ENCODE measurements at regions not wholly inside any gene's neighbourhood (a gene's known extent, or its start where the extent isn't known, plus 50 kb on each side); places are given as distances from the start of the nearest gene placed in this dataset.

DNA sequence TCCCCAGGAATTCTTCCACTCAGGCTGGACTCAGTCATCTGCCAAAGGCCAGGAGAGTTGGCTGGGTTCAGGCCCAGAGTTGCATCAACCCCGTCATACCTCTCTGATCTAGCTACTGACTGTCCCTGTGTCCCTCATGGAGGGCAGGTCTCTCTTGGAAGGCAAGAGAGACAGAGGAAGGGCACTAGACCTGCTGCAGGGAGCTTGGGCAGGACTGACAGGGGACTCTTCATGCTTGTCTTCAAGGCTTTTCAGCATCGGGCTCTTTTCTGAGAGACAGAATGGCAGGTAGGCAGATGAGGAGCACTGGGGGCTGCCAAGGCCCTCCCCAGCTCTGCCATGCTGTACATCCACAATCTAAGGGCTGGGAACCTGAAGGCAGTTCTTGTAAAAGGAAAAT is 140.1 kb upstream of the MRPS22 start:
- TF ChIP-seq, protein P1, sequence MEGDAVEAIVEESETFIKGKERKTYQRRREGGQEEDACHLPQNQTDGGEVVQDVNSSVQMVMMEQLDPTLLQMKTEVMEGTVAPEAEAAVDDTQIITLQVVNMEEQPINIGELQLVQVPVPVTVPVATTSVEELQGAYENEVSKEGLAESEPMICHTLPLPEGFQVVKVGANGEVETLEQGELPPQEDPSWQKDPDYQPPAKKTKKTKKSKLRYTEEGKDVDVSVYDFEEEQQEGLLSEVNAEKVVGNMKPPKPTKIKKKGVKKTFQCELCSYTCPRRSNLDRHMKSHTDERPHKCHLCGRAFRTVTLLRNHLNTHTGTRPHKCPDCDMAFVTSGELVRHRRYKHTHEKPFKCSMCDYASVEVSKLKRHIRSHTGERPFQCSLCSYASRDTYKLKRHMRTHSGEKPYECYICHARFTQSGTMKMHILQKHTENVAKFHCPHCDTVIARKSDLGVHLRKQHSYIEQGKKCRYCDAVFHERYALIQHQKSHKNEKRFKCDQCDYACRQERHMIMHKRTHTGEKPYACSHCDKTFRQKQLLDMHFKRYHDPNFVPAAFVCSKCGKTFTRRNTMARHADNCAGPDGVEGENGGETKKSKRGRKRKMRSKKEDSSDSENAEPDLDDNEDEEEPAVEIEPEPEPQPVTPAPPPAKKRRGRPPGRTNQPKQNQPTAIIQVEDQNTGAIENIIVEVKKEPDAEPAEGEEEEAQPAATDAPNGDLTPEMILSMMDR (IDR thresholded peaks at IDR 0.05; ENCODE audit: borderline replicate concordance, extremely low read depth, low read length, poor library complexity, severe bottlenecking) = no peak
- no peak for TF ChIP-seq EZH2 (IDR thresholded peaks at IDR 0.05; ENCODE audit: borderline replicate concordance, low read depth, low read length, severe bottlenecking)

Data from DND-41 (cell line).